OCI-LY7 (cell line): ENCODE measurements at regions not wholly inside any gene's neighbourhood (a gene's known extent, or its start where the extent isn't known, plus 50 kb on each side); places are given as distances from the start of the nearest gene placed in this dataset.

Experiments
- EZH2phosphoT487 ChIP-seq: fragments of 200-600 bp; sonication (generic); IDR thresholded peaks from 2 replicates; pipeline ENCODE4 v1.6.1; 2018; ENCODE audit warnings: low read depth, borderline replicate concordance, mild to moderate bottlenecking, mixed run types, antibody characterized with exemption, low read length, moderate library complexity, mixed read lengths
- TF ChIP-seq, protein P1 (sequence below): fragments of 200-600 bp; sonication (generic); conservative IDR thresholded peaks from 2 replicates; pipeline ENCODE4 v1.5.1; 2014; ENCODE audit warnings: mild to moderate bottlenecking, antibody characterized with exemption, low read length, moderate library complexity, mixed read lengths

DNA sequence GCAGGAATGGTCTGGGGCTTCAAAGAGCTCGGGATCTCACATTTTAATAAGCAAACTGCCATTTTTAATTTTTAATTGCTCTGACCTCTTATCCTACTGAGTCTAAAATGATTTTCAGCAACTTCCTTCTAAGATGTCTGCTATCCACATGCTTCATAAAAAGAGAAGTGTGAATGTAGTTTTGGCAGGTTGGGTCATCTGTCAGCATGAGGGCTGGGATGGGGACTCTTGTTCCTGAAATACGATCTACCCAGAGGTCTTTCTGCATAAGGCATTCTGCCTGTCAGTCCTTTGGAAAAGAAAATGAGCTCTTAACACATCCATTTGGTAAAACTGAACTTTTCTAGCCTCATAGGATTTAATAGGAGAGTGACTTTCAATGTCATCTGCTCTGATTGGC, 252.8 kb upstream of the APCDD1 start:
- TF ChIP-seq, protein P1, sequence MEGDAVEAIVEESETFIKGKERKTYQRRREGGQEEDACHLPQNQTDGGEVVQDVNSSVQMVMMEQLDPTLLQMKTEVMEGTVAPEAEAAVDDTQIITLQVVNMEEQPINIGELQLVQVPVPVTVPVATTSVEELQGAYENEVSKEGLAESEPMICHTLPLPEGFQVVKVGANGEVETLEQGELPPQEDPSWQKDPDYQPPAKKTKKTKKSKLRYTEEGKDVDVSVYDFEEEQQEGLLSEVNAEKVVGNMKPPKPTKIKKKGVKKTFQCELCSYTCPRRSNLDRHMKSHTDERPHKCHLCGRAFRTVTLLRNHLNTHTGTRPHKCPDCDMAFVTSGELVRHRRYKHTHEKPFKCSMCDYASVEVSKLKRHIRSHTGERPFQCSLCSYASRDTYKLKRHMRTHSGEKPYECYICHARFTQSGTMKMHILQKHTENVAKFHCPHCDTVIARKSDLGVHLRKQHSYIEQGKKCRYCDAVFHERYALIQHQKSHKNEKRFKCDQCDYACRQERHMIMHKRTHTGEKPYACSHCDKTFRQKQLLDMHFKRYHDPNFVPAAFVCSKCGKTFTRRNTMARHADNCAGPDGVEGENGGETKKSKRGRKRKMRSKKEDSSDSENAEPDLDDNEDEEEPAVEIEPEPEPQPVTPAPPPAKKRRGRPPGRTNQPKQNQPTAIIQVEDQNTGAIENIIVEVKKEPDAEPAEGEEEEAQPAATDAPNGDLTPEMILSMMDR: no peak
- TF ChIP-seq EZH2phosphoT487: no peak
